Loucy (cell line): ENCODE measurements at regions not wholly inside any gene's neighbourhood (a gene's known extent, or its start where the extent isn't known, plus 50 kb on each side); places are given as distances from the start of the nearest gene placed in this dataset.

Experiments
- H2AFZ ChIP-seq: fragments of 200-600 bp; sonication (generic); 2 replicates; pipeline ENCODE4 v1.6.0; 2016; ENCODE audit warnings: antibody characterized with exemption, mild to moderate bottlenecking, low read length, moderate library complexity
- H3F3A ChIP-seq: fragments of 200-600 bp; 2 replicates; pipeline ENCODE4 v1.6.0; 2016; ENCODE audit warnings: antibody characterized with exemption, low read depth, mild to moderate bottlenecking
- H3K27me3 ChIP-seq: fragments of 200-600 bp; sonication (generic); 2 replicates; pipeline ENCODE4 v1.6.1; 2014; ENCODE audit warnings: low read length, mild to moderate bottlenecking; ENCODE audit not compliant: insufficient read depth, poor library complexity, severe bottlenecking
- H3K36me3 ChIP-seq: fragments of 200-600 bp; sonication (generic); 2 replicates; pipeline ENCODE4 v1.6.1; 2016; ENCODE audit warnings: low read length; ENCODE audit not compliant: insufficient read depth
- H3K4me1 ChIP-seq: fragments of 200-600 bp; sonication (generic); 2 replicates; pipeline ENCODE4 v1.5.1; 2014; ENCODE audit warnings: low read length, mild to moderate bottlenecking; ENCODE audit not compliant: insufficient read depth, poor library complexity, severe bottlenecking
- H3K4me2 ChIP-seq: fragments of 200-600 bp; sonication (generic); 2 replicates; pipeline ENCODE4 v1.6.0; 2014; ENCODE audit warnings: antibody characterized with exemption, low read length, low read depth, mild to moderate bottlenecking; ENCODE audit not compliant: poor library complexity, severe bottlenecking
- H3K4me3 ChIP-seq: fragments of 200-600 bp; sonication (generic); 2 replicates; pipeline ENCODE4 v1.5.1; 2014; ENCODE audit warnings: low read length, mild to moderate bottlenecking, mixed read lengths; ENCODE audit not compliant: poor library complexity, severe bottlenecking
- H3K79me2 ChIP-seq: fragments of 200-600 bp; sonication (generic); 2 replicates; pipeline ENCODE4 v1.6.1; 2014; ENCODE audit warnings: low read length; ENCODE audit not compliant: insufficient read depth
- H3K9ac ChIP-seq: fragments of 200-600 bp; sonication (generic); 2 replicates; pipeline ENCODE4 v1.6.0; 2014; ENCODE audit warnings: mild to moderate bottlenecking, low read depth, low read length, moderate library complexity; ENCODE audit not compliant: poor library complexity, severe bottlenecking
- H3K9me2 ChIP-seq: fragments of 200-600 bp; sonication (generic); replicated peaks from 2 replicates; pipeline ENCODE4 v1.6.1; 2016; ENCODE audit warnings: low read depth, low read length, mixed read lengths
- H3K9me3 ChIP-seq: fragments of 200-600 bp; sonication (generic); 2 replicates; pipeline ENCODE4 v1.6.1; 2014; ENCODE audit warnings: mild to moderate bottlenecking, antibody characterized with exemption, low read length, low read depth; ENCODE audit not compliant: insufficient read depth
- H4K20me1 ChIP-seq: fragments of 200-600 bp; sonication (generic); 2 replicates; pipeline ENCODE4 v1.6.0; 2014; ENCODE audit warnings: antibody characterized with exemption, low read length, mild to moderate bottlenecking; ENCODE audit not compliant: insufficient read depth, poor library complexity, severe bottlenecking
- EZH2phosphoT487 ChIP-seq: fragments of 200-600 bp; IDR thresholded peaks from 2 replicates; pipeline ENCODE4 v1.6.1; 2018; ENCODE audit warnings: antibody characterized with exemption, mild to moderate bottlenecking, moderate library complexity, borderline replicate concordance
- TF ChIP-seq, protein P1 (sequence below): fragments of 200-600 bp; sonication (generic); conservative IDR thresholded peaks from 2 replicates; pipeline ENCODE4 v1.5.1; 2014; ENCODE audit warnings: mild to moderate bottlenecking, antibody characterized with exemption, low read length

DNA sequence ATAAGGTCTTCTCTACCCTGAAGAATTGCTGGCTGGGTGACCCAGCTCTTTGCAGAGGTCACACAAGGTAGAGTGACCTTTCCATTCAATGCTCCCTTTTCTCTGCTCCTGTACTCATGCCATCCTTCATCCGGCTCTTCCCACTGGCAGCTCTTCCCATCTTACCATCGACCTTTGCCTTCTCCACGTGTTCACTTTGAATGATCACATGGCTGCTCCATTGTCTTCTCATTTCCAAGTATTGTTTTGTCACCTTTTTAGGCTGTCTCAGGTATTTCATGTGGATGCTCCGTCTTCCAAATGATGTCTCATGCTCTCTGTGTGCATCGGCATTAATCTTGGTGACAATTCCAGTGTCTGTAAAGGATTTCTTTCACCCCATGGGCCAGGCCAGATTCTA lies 76.6 kb upstream of the ONECUT1 start:
- no peaks in the 10 kb centered on the region for H3K4me1 ChIP-seq

GRCh38 chr15:52862677-52863076 lies 72.5 kb upstream of the ONECUT1 start:
- Histone ChIP-seq H3F3A (no peaks in the 10 kb centered on the region), H4K20me1 (no peaks in the 10 kb centered on the region), H3K9me3 (no peaks in the 10 kb centered on the region; the same call in 1 of the 2 replicates), H2AFZ (no peak overlapping the region), H3K79me2 (no peaks in the 10 kb centered on the region), H3K9ac (no peak overlapping the region), H3K4me3 (no peak overlapping the region), H3K9me2 (no peaks in the 10 kb centered on the region), H3K4me1 (no peaks in the 10 kb centered on the region), H3K27me3 (no peaks in the 10 kb centered on the region), H3K36me3 (no peaks in the 10 kb centered on the region), H3K4me2 (no peak overlapping the region)
- TF ChIP-seq, protein P1, sequence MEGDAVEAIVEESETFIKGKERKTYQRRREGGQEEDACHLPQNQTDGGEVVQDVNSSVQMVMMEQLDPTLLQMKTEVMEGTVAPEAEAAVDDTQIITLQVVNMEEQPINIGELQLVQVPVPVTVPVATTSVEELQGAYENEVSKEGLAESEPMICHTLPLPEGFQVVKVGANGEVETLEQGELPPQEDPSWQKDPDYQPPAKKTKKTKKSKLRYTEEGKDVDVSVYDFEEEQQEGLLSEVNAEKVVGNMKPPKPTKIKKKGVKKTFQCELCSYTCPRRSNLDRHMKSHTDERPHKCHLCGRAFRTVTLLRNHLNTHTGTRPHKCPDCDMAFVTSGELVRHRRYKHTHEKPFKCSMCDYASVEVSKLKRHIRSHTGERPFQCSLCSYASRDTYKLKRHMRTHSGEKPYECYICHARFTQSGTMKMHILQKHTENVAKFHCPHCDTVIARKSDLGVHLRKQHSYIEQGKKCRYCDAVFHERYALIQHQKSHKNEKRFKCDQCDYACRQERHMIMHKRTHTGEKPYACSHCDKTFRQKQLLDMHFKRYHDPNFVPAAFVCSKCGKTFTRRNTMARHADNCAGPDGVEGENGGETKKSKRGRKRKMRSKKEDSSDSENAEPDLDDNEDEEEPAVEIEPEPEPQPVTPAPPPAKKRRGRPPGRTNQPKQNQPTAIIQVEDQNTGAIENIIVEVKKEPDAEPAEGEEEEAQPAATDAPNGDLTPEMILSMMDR: no peak
- TF ChIP-seq EZH2phosphoT487: no peak

More for the DNA sequence above, 76.6 kb upstream of the ONECUT1 start:
- H3K4me2 ChIP-seq: no peak overlapping the region
- H4K20me1 ChIP-seq: no peaks in the 10 kb centered on the region
- H3F3A ChIP-seq: no peaks in the 10 kb centered on the region
- no peaks in the 10 kb centered on the region for H3K27me3 ChIP-seq
- H2AFZ ChIP-seq: no peak overlapping the region
- TF ChIP-seq, protein P1: no peak
- no peak for TF ChIP-seq EZH2phosphoT487
- H3K79me2 ChIP-seq: no peaks in the 10 kb centered on the region
- H3K4me3 ChIP-seq: no peak overlapping the region
- no peaks in the 10 kb centered on the region for H3K9me2 ChIP-seq
- H3K9ac ChIP-seq: no peak overlapping the region
- no peaks in the 10 kb centered on the region; the same call in 1 of the 2 replicates for H3K9me3 ChIP-seq
- H3K36me3 ChIP-seq: no peaks in the 10 kb centered on the region

GRCh38 chr15:52858782-52859176 lies 68.6 kb upstream of the ONECUT1 start:
- no peaks in the 10 kb centered on the region for H3F3A ChIP-seq
- no peaks in the 10 kb centered on the region for H3K9me3 ChIP-seq
- H4K20me1 ChIP-seq: no peaks in the 10 kb centered on the region
- no peak overlapping the region for H3K4me3 ChIP-seq
- no peak overlapping the region for H3K4me2 ChIP-seq
- H3K9me2 ChIP-seq: no peaks in the 10 kb centered on the region
- no peaks in the 10 kb centered on the region for H3K36me3 ChIP-seq
- H3K9ac ChIP-seq: no peak overlapping the region
- H2AFZ ChIP-seq: no peak overlapping the region
- H3K79me2 ChIP-seq: no peaks in the 10 kb centered on the region
- no peaks in the 10 kb centered on the region for H3K4me1 ChIP-seq
- TF ChIP-seq, protein P1: no peak
- no peak for TF ChIP-seq EZH2phosphoT487
- H3K27me3 ChIP-seq: no peaks in the 10 kb centered on the region
